ENCODE measurements at regions not wholly inside any gene's neighbourhood (a gene's known extent, or its start where the extent isn't known, plus 50 kb on each side); places are given as distances from the start of the nearest gene placed in this dataset.

DNA sequence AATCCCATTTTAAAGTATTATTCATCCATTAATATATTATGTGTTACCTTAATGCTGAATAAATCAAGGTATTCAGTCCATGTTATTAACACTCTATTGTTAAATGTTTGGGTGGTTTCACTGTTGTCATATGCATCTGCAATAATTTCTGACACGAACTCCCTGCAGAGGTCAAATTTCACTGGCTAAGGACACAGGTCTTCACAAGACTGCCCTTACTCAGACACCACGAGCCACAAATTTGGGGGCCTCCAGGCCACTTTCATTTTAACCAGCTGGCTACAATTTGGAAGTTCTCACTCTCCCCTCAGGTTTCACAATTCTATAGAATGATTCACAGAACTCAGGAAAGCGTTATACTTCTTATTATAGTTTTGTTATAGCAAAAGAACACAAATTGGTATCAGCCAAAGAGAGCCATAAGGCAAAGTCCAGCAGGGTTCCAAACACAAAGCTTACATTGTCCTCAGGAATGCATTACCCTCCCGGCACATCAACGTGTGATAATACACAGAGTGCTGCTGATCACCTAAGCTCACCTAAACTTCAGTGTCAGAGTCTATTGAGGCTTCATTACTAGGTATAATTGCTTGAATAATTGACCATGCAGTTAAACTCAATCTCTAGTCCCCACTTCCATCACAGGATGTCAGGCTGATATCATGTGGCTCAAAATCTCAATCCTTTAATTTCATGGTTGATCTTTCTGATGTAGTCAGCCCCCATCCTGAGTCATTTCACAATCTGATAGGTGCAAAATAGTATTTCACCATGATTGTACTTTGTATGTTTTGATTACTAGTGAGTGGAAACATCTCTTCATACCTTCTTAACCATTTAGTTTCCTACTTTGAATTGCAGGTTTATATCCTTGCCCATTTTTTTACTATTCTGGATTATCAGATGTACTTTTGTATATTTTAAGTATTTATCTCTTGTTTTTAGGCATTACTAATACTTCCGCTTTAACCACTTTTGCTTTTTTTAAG lies 441.4 kb upstream of the AGTR1 start:
- no peak for DNase-seq (ENCODE audit: low read depth)
- H3K4me3 ChIP-seq (ENCODE audit: control insufficient read depth, low read depth, low read length) = no peak overlapping the region
- TF ChIP-seq, protein P1, sequence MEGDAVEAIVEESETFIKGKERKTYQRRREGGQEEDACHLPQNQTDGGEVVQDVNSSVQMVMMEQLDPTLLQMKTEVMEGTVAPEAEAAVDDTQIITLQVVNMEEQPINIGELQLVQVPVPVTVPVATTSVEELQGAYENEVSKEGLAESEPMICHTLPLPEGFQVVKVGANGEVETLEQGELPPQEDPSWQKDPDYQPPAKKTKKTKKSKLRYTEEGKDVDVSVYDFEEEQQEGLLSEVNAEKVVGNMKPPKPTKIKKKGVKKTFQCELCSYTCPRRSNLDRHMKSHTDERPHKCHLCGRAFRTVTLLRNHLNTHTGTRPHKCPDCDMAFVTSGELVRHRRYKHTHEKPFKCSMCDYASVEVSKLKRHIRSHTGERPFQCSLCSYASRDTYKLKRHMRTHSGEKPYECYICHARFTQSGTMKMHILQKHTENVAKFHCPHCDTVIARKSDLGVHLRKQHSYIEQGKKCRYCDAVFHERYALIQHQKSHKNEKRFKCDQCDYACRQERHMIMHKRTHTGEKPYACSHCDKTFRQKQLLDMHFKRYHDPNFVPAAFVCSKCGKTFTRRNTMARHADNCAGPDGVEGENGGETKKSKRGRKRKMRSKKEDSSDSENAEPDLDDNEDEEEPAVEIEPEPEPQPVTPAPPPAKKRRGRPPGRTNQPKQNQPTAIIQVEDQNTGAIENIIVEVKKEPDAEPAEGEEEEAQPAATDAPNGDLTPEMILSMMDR (IDR thresholded peaks at IDR 0.05; ENCODE audit: control insufficient read depth, insufficient read depth, low read depth, low read length, missing control alignments) = no peak

DNA sequence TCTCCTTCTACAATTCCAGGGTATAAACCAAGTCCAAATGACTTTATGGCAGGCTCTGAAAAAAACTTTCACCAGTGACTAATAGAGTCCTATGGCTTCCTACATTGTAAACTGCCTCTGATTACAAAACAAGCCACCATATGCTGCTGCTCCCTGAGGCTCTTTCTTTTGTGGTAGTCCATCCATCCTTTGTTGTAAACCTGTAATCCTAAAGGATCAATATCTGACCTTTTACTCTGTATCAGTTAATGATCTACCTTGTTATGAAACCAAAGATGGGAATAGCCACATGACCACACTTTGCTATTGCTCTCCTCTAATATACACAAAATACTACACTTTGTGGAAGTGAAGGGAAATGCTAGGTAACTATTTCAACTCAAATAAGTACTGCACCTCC lies 434.7 kb upstream of the AGTR1 start:
- no peak overlapping the region for H3K4me3 ChIP-seq (ENCODE audit: control insufficient read depth, low read depth, low read length)
- DNase-seq (ENCODE audit: low read depth) = no peak
- TF ChIP-seq, protein P1 (IDR thresholded peaks at IDR 0.05; ENCODE audit: control insufficient read depth, insufficient read depth, low read depth, low read length, missing control alignments) = no peak

DNA sequence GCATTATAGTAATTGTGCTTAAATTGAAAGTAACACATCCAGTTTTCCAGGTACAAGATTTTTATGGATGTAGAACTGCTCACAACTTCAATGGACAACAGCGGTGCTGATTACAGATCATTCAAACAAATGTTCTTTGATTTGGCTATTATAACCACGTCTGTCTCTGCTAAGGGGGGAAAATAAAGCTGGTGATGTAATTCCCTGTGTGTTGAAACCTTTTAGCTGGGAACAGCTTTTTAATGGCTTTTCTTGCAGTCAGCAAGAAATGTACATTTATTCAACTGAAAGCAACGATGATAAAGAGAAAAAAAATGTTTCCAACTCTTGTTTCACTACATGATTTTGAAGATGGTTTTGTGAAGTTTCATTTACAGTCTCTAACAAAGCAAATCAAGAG lies 431.9 kb upstream of the AGTR1 start:
- TF ChIP-seq, protein P1 (IDR thresholded peaks at IDR 0.05; ENCODE audit: control insufficient read depth, insufficient read depth, low read depth, low read length, missing control alignments) = no peak

DNA sequence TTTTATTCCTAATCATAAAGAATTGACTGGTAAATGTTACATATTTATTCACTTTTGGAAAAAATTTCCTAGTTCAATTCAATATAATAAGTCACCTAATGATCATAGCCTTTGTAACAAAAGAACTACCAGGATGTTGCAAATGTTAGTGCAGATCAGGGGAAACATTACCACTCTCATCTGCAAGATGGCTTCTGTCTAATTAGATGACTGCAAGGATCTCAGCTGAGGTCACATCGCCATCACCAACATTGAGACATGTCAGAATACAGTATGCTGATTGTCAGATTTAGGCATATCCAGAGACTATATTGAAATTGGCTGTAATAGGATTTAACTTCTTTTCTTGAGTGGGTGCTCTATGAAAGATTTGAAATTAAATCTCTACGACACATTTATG lies 431.4 kb upstream of the AGTR1 start:
- no peak overlapping the region for H3K4me3 ChIP-seq (ENCODE audit: control insufficient read depth, low read depth, low read length)
- TF ChIP-seq, protein P1 (IDR thresholded peaks at IDR 0.05; ENCODE audit: control insufficient read depth, insufficient read depth, low read depth, low read length, missing control alignments) = no peak
- no peak for DNase-seq (ENCODE audit: low read depth)

More for the DNA sequence above, 431.9 kb upstream of the AGTR1 start:
- H3K4me3 ChIP-seq (ENCODE audit: control insufficient read depth, low read depth, low read length) = no peak overlapping the region
- no peak for DNase-seq (ENCODE audit: low read depth)

DNA sequence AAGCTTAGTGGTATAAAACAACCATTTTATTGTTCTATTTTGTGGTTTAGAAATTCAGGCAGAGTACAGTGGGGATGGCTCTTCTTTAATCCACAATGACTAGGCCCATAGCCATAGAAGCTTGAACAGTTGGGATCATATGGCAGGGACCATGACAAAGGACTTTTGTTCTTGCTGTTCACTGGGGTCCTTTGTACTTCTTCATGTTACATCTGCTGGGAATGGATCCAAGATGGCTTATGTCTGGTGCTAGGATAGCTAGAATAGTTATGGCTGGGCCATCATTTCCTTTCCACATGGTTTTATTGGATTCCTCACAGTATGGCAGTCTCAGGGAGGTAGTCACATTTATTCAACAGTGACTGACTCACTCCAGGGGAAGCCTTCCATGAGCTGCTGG lies 427.9 kb upstream of the AGTR1 start:
- DNase-seq (ENCODE audit: low read depth) = no peak
- H3K4me3 ChIP-seq (ENCODE audit: control insufficient read depth, low read depth, low read length) = no peak overlapping the region
- TF ChIP-seq, protein P1 (IDR thresholded peaks at IDR 0.05; ENCODE audit: control insufficient read depth, insufficient read depth, low read depth, low read length, missing control alignments) = no peak

DNA sequence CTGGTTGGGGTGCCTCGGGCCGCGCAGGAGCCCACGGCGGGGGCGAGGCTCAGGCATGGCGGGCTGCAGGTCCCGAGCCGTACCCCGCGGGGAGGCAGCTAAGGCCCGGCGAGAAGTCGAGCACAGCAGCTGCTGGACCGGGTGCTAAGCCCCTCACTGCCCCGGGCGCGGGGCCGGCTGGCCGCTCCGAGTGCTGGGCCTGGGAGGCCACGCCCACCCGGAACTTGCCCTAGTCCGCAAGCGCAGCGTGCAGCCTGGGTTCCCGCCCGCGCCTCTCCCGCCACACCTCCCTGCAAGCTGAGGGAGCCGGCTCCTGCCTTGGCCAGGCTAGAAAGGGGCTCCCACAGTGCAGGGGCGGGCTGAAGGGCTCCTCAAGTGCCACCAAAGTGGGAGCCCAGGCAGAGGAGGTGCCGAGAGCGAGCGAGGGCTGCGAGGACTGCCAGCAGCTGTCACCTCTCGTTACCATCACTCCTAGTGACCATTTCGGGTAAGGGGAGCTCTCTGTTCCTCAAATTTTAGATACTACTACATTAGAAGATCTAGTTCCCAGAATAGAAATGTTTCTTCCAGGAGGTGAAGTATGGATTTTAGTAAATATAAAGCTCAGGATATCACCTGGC lies 417.0 kb upstream of the AGTR1 start:
- no peak for DNase-seq (ENCODE audit: low read depth)
- no peak overlapping the region for H3K4me3 ChIP-seq (ENCODE audit: control insufficient read depth, low read depth, low read length)
- TF ChIP-seq, protein P1 (IDR thresholded peaks at IDR 0.05; ENCODE audit: control insufficient read depth, insufficient read depth, low read depth, low read length, missing control alignments) = no peak
